Neural cell (in vitro differentiated cells): ENCODE measurements at regions not wholly inside any gene's neighbourhood (a gene's known extent, or its start where the extent isn't known, plus 50 kb on each side); places are given as distances from the start of the nearest gene placed in this dataset.

Source experiments
- H2AFZ ChIP-seq: fragments of 200-600, 300-800 bp; sonication (generic), shearing (Covaris generic); 2 replicates; pipeline ENCODE4 v1.6.0; 2014; ENCODE audit warnings: low read depth, mild to moderate bottlenecking, antibody characterized with exemption, low read length, moderate library complexity
- H3F3A ChIP-seq: fragments of 200-600 bp; shearing (Covaris generic); 2 replicates; pipeline ENCODE4 v1.6.1; 2016; ENCODE audit warnings: mild to moderate bottlenecking, moderate library complexity, mixed read lengths, antibody characterized with exemption, low read length; ENCODE audit not compliant: insufficient read depth, poor library complexity, severe bottlenecking
- H3K27ac ChIP-seq: fragments of 200-600, 300-800 bp; sonication (generic), shearing (Covaris generic); 2 replicates; pipeline ENCODE4 v1.5.1; 2014; ENCODE audit warnings: mild to moderate bottlenecking, low read length, moderate library complexity
- H3K27me3 ChIP-seq: fragments of 300-800, 200-600 bp; sonication (generic), shearing (Covaris generic); 2 replicates; pipeline ENCODE4 v1.6.0; 2014; ENCODE audit warnings: mild to moderate bottlenecking, low read depth, low read length, moderate library complexity; ENCODE audit not compliant: insufficient read depth
- H3K36me3 ChIP-seq: fragments of 300-800, 200-600 bp; sonication (generic), shearing (Covaris generic); 2 replicates; pipeline ENCODE4 v1.5.1; 2014; ENCODE audit warnings: mild to moderate bottlenecking, antibody characterized with exemption, low read length, moderate library complexity; ENCODE audit not compliant: insufficient read depth
- H3K4me2 ChIP-seq: fragments of 300-800, 200-600 bp; sonication (generic), shearing (Covaris generic); 2 replicates; pipeline ENCODE4 v1.6.0; 2014; ENCODE audit warnings: mild to moderate bottlenecking, low read length
- H3K4me3 ChIP-seq: fragments of 300-800, 200-600 bp; sonication (generic), shearing (Covaris generic); 2 replicates; pipeline ENCODE4 v1.5.1; 2014; ENCODE audit warnings: mild to moderate bottlenecking, low read length, moderate library complexity
- H3K79me2 ChIP-seq: fragments of 200-600 bp; shearing (Covaris generic); replicated peaks from 2 replicates; pipeline ENCODE4 v1.6.0; 2014; ENCODE audit warnings: mild to moderate bottlenecking, low read length, moderate library complexity; ENCODE audit not compliant: insufficient read depth
- H3K9ac ChIP-seq: fragments of 300-800, 200-600 bp; sonication (generic), shearing (Covaris generic); 2 replicates; pipeline ENCODE4 v1.6.1; 2016; ENCODE audit warnings: mild to moderate bottlenecking, low read length, mixed read lengths
- H3K9me2 ChIP-seq: fragments of 200-600 bp; shearing (Covaris generic); 2 replicates; pipeline ENCODE4 v1.6.1; 2016; ENCODE audit warnings: mild to moderate bottlenecking, low read length, mixed read lengths; ENCODE audit not compliant: insufficient read depth
- H3K9me3 ChIP-seq: fragments of 200-600, 300-800 bp; sonication (generic), shearing (Covaris generic); 2 replicates; pipeline ENCODE4 v1.6.1; 2016; ENCODE audit warnings: mild to moderate bottlenecking, mixed run types, low read length, moderate library complexity, mixed read lengths
- H4K20me1 ChIP-seq: fragments of 200-600 bp; shearing (Covaris generic); 2 replicates; pipeline ENCODE4 v1.6.1; 2016; ENCODE audit warnings: mild to moderate bottlenecking, mixed run types; ENCODE audit not compliant: insufficient read depth
- CTCF ChIP-seq: fragments of 450-650 bp; IDR thresholded peaks from 2 replicates; pipeline ENCODE4 v1.5.1; 2014; ENCODE audit warnings: antibody characterized with exemption, mild to moderate bottlenecking, moderate library complexity; ENCODE audit not compliant: poor library complexity, severe bottlenecking
- EP300 ChIP-seq: fragments of 450-650 bp; conservative IDR thresholded peaks from 2 replicates; pipeline ENCODE4 v1.6.1; 2014; ENCODE audit warnings: antibody characterized with exemption, mild to moderate bottlenecking, moderate library complexity; ENCODE audit not compliant: poor library complexity, severe bottlenecking
- EZH2 ChIP-seq: fragments of 200-600, 300-800 bp; shearing (Covaris generic), sonication (generic); IDR thresholded peaks from 2 replicates; pipeline ENCODE4 v1.6.1; 2014; ENCODE audit warnings: antibody characterized with exemption, low read length, borderline replicate concordance, mild to moderate bottlenecking; ENCODE audit not compliant: insufficient read depth, poor library complexity, severe bottlenecking
- MXI1 ChIP-seq: fragments of 450-650 bp; conservative IDR thresholded peaks from 2 replicates; pipeline ENCODE4 v1.6.1; 2014; ENCODE audit warnings: antibody characterized with exemption, mild to moderate bottlenecking; ENCODE audit not compliant: poor library complexity, severe bottlenecking
- POLR2AphosphoS5 ChIP-seq: IDR thresholded peaks from 2 replicates; pipeline ENCODE4 v1.6.1; 2012
- RAD21 ChIP-seq: fragments of 450-650 bp; conservative IDR thresholded peaks from 2 replicates; pipeline ENCODE4 v1.6.1; 2014; ENCODE audit warnings: antibody characterized with exemption, mild to moderate bottlenecking, moderate library complexity
- REST ChIP-seq: IDR thresholded peaks from 2 replicates; pipeline ENCODE4 v1.6.1; 2012; ENCODE audit warnings: borderline replicate concordance
- SMC3 ChIP-seq: fragments of 450-650 bp; conservative IDR thresholded peaks from 2 replicates; pipeline ENCODE4 v1.6.1; 2014; ENCODE audit warnings: antibody characterized with exemption, mild to moderate bottlenecking, moderate library complexity; ENCODE audit not compliant: poor library complexity
- TAF1 ChIP-seq: IDR thresholded peaks from 2 replicates; pipeline ENCODE4 v1.6.1; 2012; ENCODE audit warnings: low read depth

- Histone ChIP-seq H3K9me3 (no peaks in the 10 kb centered on the region), H3K27ac (no peak overlapping the region), H3K79me2 (no peaks in the 10 kb centered on the region), H3K4me2 (no peak overlapping the region), H2AFZ (no peak overlapping the region), H3K9me2 (no peaks in the 10 kb centered on the region), H3F3A (peaks cover 3% of the 10 kb centered on the region), H3K9ac (no peak overlapping the region), H3K36me3 (no peaks in the 10 kb centered on the region), H4K20me1 (no peaks in the 10 kb centered on the region), H3K27me3 (no peaks in the 10 kb centered on the region), H3K4me3 (no peak overlapping the region)
- TF ChIP-seq REST (no peak), EZH2 (no peak), RAD21 (no peak), TAF1 (no peak), CTCF (no peak), EP300 (no peak), SMC3 (no peak), MXI1 (no peak), POLR2AphosphoS5 (no peak)
Measured at GRCh38 chr13:62908321-62908720, 1492.7 kb upstream of the PCDH20 start.

GRCh38 chr13:62906896-62907295, 1491.2 kb upstream of the PCDH20 start:
- Histone ChIP-seq H3K9ac (no peak overlapping the region), H3K79me2 (no peaks in the 10 kb centered on the region), H3F3A (peaks cover 3% of the 10 kb centered on the region), H3K4me2 (no peak overlapping the region), H3K9me2 (no peaks in the 10 kb centered on the region), H3K4me3 (no peak overlapping the region), H3K9me3 (no peaks in the 10 kb centered on the region), H3K36me3 (no peaks in the 10 kb centered on the region), H4K20me1 (no peaks in the 10 kb centered on the region), H2AFZ (no peak overlapping the region), H3K27me3 (no peaks in the 10 kb centered on the region), H3K27ac (no peak overlapping the region)
- TF ChIP-seq MXI1: no peak
- peak; percentile 9 for TF ChIP-seq RAD21
- TF ChIP-seq POLR2AphosphoS5: peak; percentile 92
- peak; percentile 98 for TF ChIP-seq EP300
- peak; percentile 99 for TF ChIP-seq REST
